ENCODE measurements at regions not wholly inside any gene's neighbourhood (a gene's known extent, or its start where the extent isn't known, plus 50 kb on each side); places are given as distances from the start of the nearest gene placed in this dataset.
A peak's percentile ranks its signal among the peaks of the same experiment; 100 is the strongest.

DNA sequence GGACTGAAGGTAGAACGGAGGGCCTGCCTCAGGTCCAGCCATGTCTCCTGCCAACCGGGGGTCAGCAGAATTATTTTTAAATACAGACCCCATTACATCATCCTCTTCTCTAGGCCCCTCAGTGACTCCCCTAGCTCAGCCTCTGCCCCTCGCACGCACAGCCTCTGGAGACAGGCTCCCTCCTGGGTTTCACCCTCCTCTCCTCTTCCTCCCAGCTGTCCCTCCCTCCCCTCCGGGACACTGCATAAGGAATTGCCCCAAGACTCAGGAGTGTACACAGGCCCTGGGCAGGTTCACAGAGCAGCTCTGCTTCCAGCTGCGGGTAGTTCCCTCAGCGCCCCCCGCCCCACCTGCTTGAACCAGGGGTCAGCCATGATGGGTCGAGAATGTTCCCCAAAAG, 520.2 kb upstream of the MYT1L start:
- Histone ChIP-seq H3K27me3 (replicated peaks in 1 of 7) (peaks cover 0 to 8% (median 0%) of the 10 kb centered on the region in 7 donors), H3K27ac (no peak overlapping the region), H3K4me3 (no peak overlapping the region), H3K4me1 (peaks cover 0 to 10% (median 4%) of the 10 kb centered on the region in 6 donors), H3K36me3 (no peaks in the 10 kb centered on the region), H3K9me3 (no peaks in the 10 kb centered on the region)
- TF ChIP-seq, protein P1, sequence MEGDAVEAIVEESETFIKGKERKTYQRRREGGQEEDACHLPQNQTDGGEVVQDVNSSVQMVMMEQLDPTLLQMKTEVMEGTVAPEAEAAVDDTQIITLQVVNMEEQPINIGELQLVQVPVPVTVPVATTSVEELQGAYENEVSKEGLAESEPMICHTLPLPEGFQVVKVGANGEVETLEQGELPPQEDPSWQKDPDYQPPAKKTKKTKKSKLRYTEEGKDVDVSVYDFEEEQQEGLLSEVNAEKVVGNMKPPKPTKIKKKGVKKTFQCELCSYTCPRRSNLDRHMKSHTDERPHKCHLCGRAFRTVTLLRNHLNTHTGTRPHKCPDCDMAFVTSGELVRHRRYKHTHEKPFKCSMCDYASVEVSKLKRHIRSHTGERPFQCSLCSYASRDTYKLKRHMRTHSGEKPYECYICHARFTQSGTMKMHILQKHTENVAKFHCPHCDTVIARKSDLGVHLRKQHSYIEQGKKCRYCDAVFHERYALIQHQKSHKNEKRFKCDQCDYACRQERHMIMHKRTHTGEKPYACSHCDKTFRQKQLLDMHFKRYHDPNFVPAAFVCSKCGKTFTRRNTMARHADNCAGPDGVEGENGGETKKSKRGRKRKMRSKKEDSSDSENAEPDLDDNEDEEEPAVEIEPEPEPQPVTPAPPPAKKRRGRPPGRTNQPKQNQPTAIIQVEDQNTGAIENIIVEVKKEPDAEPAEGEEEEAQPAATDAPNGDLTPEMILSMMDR (IDR thresholded peaks at IDR 0.05 in 8 of 11, conservative IDR thresholded peaks at IDR 0.05 in 3 of 11): no peak
- TF ChIP-seq POLR2AphosphoS5 (IDR thresholded peaks at IDR 0.05): no peak
- TF ChIP-seq POLR2A (IDR thresholded peaks at IDR 0.05): no peak
- intact Hi-C loops (cut with DNase I; ENCODE audit: low total_unique reads): no loop called here
- DNase-seq: peak; percentile 45
- WGBS, 5 donors: 87 to 97% (median 93%) methylated on average over 9 of the region's 9 CpGs

DNA sequence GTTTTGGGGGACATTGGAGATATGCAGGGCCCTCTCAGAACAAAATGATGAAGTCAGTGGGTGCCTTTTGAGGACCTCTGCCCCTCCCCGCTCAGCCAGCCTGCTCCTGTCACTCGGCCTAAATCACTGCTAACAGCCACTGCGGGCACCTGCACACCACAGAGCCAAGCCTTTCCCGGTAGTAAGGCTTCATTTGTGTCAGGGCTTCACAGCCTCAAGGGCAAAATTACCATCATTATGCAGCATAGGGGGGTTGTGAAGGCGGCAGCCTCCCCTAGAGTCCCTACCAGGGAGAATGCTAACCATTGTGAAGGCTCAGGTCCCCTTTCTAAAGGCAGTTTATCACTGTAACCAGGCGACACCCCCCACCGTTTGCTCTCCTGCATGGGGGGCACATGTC, 519.8 kb upstream of the MYT1L start:
- intact Hi-C loops (cut with DNase I; ENCODE audit: low total_unique reads): no loop called here
- DNase-seq: peak; percentile 36
- Histone ChIP-seq H3K9me3 (no peaks in the 10 kb centered on the region), H3K4me1 (peaks cover 0 to 11% (median 5%) of the 10 kb centered on the region in 6 donors), H3K4me3 (no peak overlapping the region), H3K27me3 (replicated peaks in 1 of 7) (peaks cover 0 to 9% (median 0%) of the 10 kb centered on the region in 7 donors), H3K36me3 (no peaks in the 10 kb centered on the region), H3K27ac (no peak overlapping the region)
- TF ChIP-seq, protein P1 (IDR thresholded peaks at IDR 0.05 in 8 of 11, conservative IDR thresholded peaks at IDR 0.05 in 3 of 11): no peak
- TF ChIP-seq POLR2AphosphoS5 (IDR thresholded peaks at IDR 0.05): no peak
- no peak for TF ChIP-seq POLR2A (IDR thresholded peaks at IDR 0.05)
- WGBS, 5 donors: 88 to 100% (median 90%) methylated on average over 4 to 7 of the region's 7 CpGs

DNA sequence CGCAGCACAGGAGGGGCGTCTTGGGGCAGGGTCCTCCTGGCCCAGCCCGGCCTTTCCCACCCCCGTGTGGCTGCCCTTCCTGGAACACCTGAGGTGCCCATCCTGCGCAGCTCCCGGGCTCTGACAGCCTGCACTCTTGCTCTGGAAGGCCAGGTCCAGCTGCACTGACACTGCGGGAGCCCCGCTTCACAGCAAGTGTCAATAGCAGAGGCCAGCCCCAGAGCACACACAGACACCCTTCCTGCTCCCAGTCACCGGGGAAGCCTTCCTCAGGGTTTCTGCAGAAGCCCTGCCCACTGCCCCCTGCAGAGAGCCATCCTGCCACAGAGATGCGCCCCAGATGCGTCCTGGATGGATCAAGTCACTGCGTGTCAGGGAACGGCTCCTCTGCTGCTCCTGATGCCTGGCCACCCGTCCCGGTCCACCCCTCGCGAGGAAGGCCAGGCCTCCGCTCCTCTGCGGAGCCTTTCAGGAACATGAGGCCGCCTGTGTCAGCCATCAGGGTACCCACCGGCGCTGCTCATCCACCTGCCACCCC, 519.2 kb upstream of the MYT1L start:
- H3K9me3 ChIP-seq: no peaks in the 10 kb centered on the region
- H3K27me3 ChIP-seq (replicated peaks in 1 of 7): peaks cover 0 to 9% (median 0%) of the 10 kb centered on the region in 7 donors
- peak; percentile 58 for DNase-seq

More for the DNA sequence above, 519.2 kb upstream of the MYT1L start:
- no peak overlapping the region for H3K4me3 ChIP-seq
- intact Hi-C loops (cut with DNase I; ENCODE audit: low total_unique reads): no loop called here
- 91 to 96% (median 93%) methylated on average over 19 to 22 of the region's 22 CpGs for WGBS, 5 donors
- H3K27ac ChIP-seq: no peak overlapping the region
- H3K36me3 ChIP-seq: no peaks in the 10 kb centered on the region
- TF ChIP-seq POLR2A (IDR thresholded peaks at IDR 0.05) (no peak), POLR2AphosphoS5 (IDR thresholded peaks at IDR 0.05) (no peak)
- TF ChIP-seq, protein P1 (IDR thresholded peaks at IDR 0.05 in 8 of 11, conservative IDR thresholded peaks at IDR 0.05 in 3 of 11): no peak
- H3K4me1 ChIP-seq: peaks cover 0 to 11% (median 5%) of the 10 kb centered on the region in 6 donors

All from spleen (tissue), 11 donors.